HCT116 (cell line): ENCODE measurements at regions not wholly inside any gene's neighbourhood (a gene's known extent, or its start where the extent isn't known, plus 50 kb on each side); places are given as distances from the start of the nearest gene placed in this dataset.

Experiments used
- ATAC-seq: fragments of 200-7000 bp; cut with Tn5 transposase; 2 replicates; pipeline ENCODE4 v1.9.1; 2020; ENCODE audit warnings: mild to moderate bottlenecking, moderate library complexity
- BruUV-seq: library from RNA; stranded (reverse); fragments of 400-500 nt; replicated peaks from 2 replicates; lab custom pipeline; 2021; lab: Mats Ljungman, UMichigan
- CTCF ChIA-PET: fragments of 300-600 bp; sonication (Branson Sonifier 250); formaldehyde crosslinking; loops from one replicate; lab custom pipeline; 2021; ENCODE audit warnings: antibody characterized with exemption; lab: Charles Lee
- POLR2A ChIA-PET: fragments of 300-600, 350-600 bp; sonication (Branson Sonifier 250); formaldehyde crosslinking; loops from one replicate; lab custom pipeline; 2021; ENCODE audit warnings: antibody characterized with exemption; lab: Charles Lee
- RAD21 ChIA-PET, 2 experiments: fragments of 300-600 bp; sonication (Branson Sonifier 250); formaldehyde crosslinking; loops; one replicate each; lab custom pipeline; 2023; ENCODE audit warnings: low total read pairs in 2 of 2; ENCODE audit not compliant: uncharacterized antibody in 2 of 2, unreplicated experiment in 2 of 2, low non-redundant PET in 1 of 2; lab: Charles Lee
- DNase-seq: peaks from one replicate; pipeline ENCODE4 v3.0.0-alpha.2; 2010; ENCODE audit warnings: low read depth, low spot score
- H2AFZ ChIP-seq: fragments of 200-600 bp; shearing (Covaris generic), sonication (generic); 2 replicates; pipeline ENCODE4 v1.6.1; 2017; ENCODE audit warnings: low read depth, mixed run types, mixed read lengths, antibody characterized with exemption, low read length; ENCODE audit not compliant: poor library complexity, severe bottlenecking
- H3K27ac ChIP-seq: 2 replicates; pipeline ENCODE4 v1.5.1; 2012; ENCODE audit warnings: low read depth, low read length
- H3K27me3 ChIP-seq: fragments of 200-600 bp; sonication (generic); 2 replicates; pipeline ENCODE4 v1.6.1; 2016; ENCODE audit warnings: mixed run types, low read length, mixed read lengths; ENCODE audit not compliant: insufficient read depth
- H3K36me3 ChIP-seq, 2 experiments: fragments of 200-500 bp in 1 of 2; fragments of 200-600 bp in 1 of 2; sonication (Bioruptor generic) in 1 of 2; sonication (generic) in 1 of 2; 2 replicates each; pipeline versions ENCODE4 v1.5.1 to v1.6.1; 2014 to 2016; ENCODE audit warnings: low read length in 2 of 2, inconsistent platforms in 1 of 2, mixed read lengths in 1 of 2, mixed run types in 1 of 2; ENCODE audit not compliant: insufficient read depth in 2 of 2, control insufficient read depth in 1 of 2
- H3K4me1 ChIP-seq, 2 experiments: fragments of 200-600 bp in 1 of 2; sonication (generic) in 1 of 2; 2 replicates each; pipeline versions ENCODE4 v1.5.1 to v1.6.1; 2012 to 2017; ENCODE audit warnings: low read length in 2 of 2, inconsistent platforms in 1 of 2, mild to moderate bottlenecking in 1 of 2, mixed read lengths in 1 of 2, mixed run types in 1 of 2, moderate library complexity in 1 of 2; ENCODE audit not compliant: insufficient read depth in 2 of 2, control insufficient read depth in 1 of 2
- H3K4me2 ChIP-seq: fragments of 200-600 bp; sonication (generic); 2 replicates; pipeline ENCODE4 v1.6.1; 2017; ENCODE audit warnings: mixed run types, low read length, mixed read lengths
- H3K4me3 ChIP-seq, 2 experiments: fragments of 200-600 bp in 1 of 2; sonication (generic) in 1 of 2; replicated peaks in 1 of 2; 2 replicates each; pipeline ENCODE4 v1.5.1; 2011 to 2016; ENCODE audit warnings: low read length in 2 of 2, control low read depth in 1 of 2, low read depth in 1 of 2, mild to moderate bottlenecking in 1 of 2, mixed read lengths in 1 of 2, mixed run types in 1 of 2
- H3K79me2 ChIP-seq: fragments of 200-600 bp; sonication (generic); 2 replicates; pipeline ENCODE4 v1.6.1; 2017; ENCODE audit warnings: mild to moderate bottlenecking, mixed run types, low read length, moderate library complexity, mixed read lengths; ENCODE audit not compliant: insufficient read depth
- H3K9ac ChIP-seq: fragments of 200-600 bp; sonication (generic); 2 replicates; pipeline ENCODE4 v1.6.1; 2016; ENCODE audit warnings: low read length, mixed read lengths
- H3K9me2 ChIP-seq: fragments of 200-600 bp; sonication (generic), shearing (Covaris generic); 2 replicates; pipeline ENCODE4 v1.6.1; 2017; ENCODE audit warnings: mixed run types, mild to moderate bottlenecking, moderate library complexity; ENCODE audit not compliant: insufficient read depth
- H3K9me3 ChIP-seq, 2 experiments: fragments of 200-500 bp in 1 of 2; fragments of 200-600 bp in 1 of 2; sonication (Bioruptor generic) in 1 of 2; sonication (generic) in 1 of 2; 2 replicates each; pipeline ENCODE4 v1.6.1; 2014 to 2017; ENCODE audit warnings: low read length in 2 of 2, mixed read lengths in 2 of 2, inconsistent platforms in 1 of 2, low read depth in 1 of 2, mild to moderate bottlenecking in 1 of 2, mixed run types in 1 of 2, moderate library complexity in 1 of 2; ENCODE audit not compliant: control insufficient read depth in 1 of 2, insufficient read depth in 1 of 2
- H4K20me1 ChIP-seq: fragments of 200-600 bp; sonication (generic), shearing (Covaris generic); 2 replicates; pipeline ENCODE4 v1.6.1; 2017; ENCODE audit warnings: mixed run types, mild to moderate bottlenecking, moderate library complexity; ENCODE audit not compliant: insufficient read depth
- CEBPB ChIP-seq: IDR thresholded peaks from 2 replicates; pipeline ENCODE4 v1.6.1; 2012; ENCODE audit warnings: low read depth
- ELF1 ChIP-seq: IDR thresholded peaks from 2 replicates; pipeline ENCODE4 v1.6.1; 2012; ENCODE audit warnings: low read depth, borderline replicate concordance
- EZH2 ChIP-seq: fragments of 200-600 bp; sonication (generic); IDR thresholded peaks from 2 replicates; pipeline ENCODE4 v1.6.1; 2017; ENCODE audit warnings: antibody characterized with exemption, mixed run types
- FOSL1 ChIP-seq: IDR thresholded peaks from 2 replicates; pipeline ENCODE4 v1.6.1; 2012; ENCODE audit warnings: low read depth
- JUND ChIP-seq: IDR thresholded peaks from 2 replicates; pipeline ENCODE4 v1.6.1; 2012
- MAX ChIP-seq: IDR thresholded peaks from 2 replicates; pipeline ENCODE4 v1.6.1; 2012
- POLR2AphosphoS5 ChIP-seq: IDR thresholded peaks from 2 replicates; pipeline ENCODE4 v1.6.1; 2011; ENCODE audit warnings: mild to moderate bottlenecking, low read depth, low read length, moderate library complexity
- RAD21 ChIP-seq: IDR thresholded peaks from 2 replicates; pipeline ENCODE4 v1.6.1; 2012; ENCODE audit warnings: low read depth, mild to moderate bottlenecking
- REST ChIP-seq: IDR thresholded peaks from 2 replicates; pipeline ENCODE4 v1.6.1; 2012; ENCODE audit warnings: low read depth
- SRF ChIP-seq: IDR thresholded peaks from 2 replicates; pipeline ENCODE4 v1.6.1; 2012; ENCODE audit warnings: low read depth
- TCF7L2 ChIP-seq: IDR thresholded peaks from 2 replicates; pipeline ENCODE4 v1.7.0; 2011; ENCODE audit warnings: borderline replicate concordance, inconsistent platforms; ENCODE audit not compliant: insufficient read depth, insufficient read length; ENCODE audit errors: extremely low read depth
- intact Hi-C: fragments of 100-400 bp; cut with micrococcal nuclease; formaldehyde crosslinking; loops from 2 replicates; pipeline ENCODE4 v1.10.0; 2022
- TF ChIP-seq, protein P1 (sequence below), 3 experiments: fragments of 200-600 bp in 1 of 3; sonication (generic) in 1 of 3; IDR thresholded peaks in 2 of 3; conservative IDR thresholded peaks in 1 of 3; 2 replicates each; pipeline ENCODE4 v1.5.1; 2012 to 2017; ENCODE audit warnings: low read depth in 2 of 3, low read length in 2 of 3, antibody characterized with exemption in 1 of 3, borderline replicate concordance in 1 of 3, control low read depth in 1 of 3, mild to moderate bottlenecking in 1 of 3, mixed read lengths in 1 of 3, mixed run types in 1 of 3, moderate library complexity in 1 of 3; ENCODE audit not compliant: insufficient read depth in 1 of 3

- TF ChIP-seq REST (no peak), POLR2AphosphoS5 (no peak), RAD21 (peak; percentile 11; the same call in 1 of the 2 replicates)
- TF ChIP-seq, all 23 proteins: peak for 1
- ChIA-PET POLR2A (no interaction called here), CTCF (no interaction called here), RAD21 (no interaction called here)
- H4K20me1 ChIP-seq, result no peaks in the 10 kb centered on the region
- no peak for ATAC-seq
- H2AFZ ChIP-seq, result no peak overlapping the region
- no peaks in the 10 kb centered on the region for H3K9me3 ChIP-seq
- H3K9me2 ChIP-seq, result no peaks in the 10 kb centered on the region
- H3K4me3 ChIP-seq, result no peak overlapping the region
- DNase-seq, result no peak
- no peaks in the 10 kb centered on the region for H3K36me3 ChIP-seq
- no peak overlapping the region for H3K4me2 ChIP-seq
- 0 out of 2 replicates have a peak, but pooled peaks cover 5% of the 10 kb centered on the region for H3K27me3 ChIP-seq
- intact Hi-C loops, result no loop called here
- no peaks in the 10 kb centered on the region for H3K79me2 ChIP-seq
- no TSS peak for BruUV-seq
- H3K9ac ChIP-seq, result no peak overlapping the region
- H3K4me1 ChIP-seq, result no peaks in the 10 kb centered on the region
- H3K27ac ChIP-seq, result no peak overlapping the region
Measured at GRCh38 chr1:213858581-213858980, 129.2 kb upstream of the PROX1 start.

DNA sequence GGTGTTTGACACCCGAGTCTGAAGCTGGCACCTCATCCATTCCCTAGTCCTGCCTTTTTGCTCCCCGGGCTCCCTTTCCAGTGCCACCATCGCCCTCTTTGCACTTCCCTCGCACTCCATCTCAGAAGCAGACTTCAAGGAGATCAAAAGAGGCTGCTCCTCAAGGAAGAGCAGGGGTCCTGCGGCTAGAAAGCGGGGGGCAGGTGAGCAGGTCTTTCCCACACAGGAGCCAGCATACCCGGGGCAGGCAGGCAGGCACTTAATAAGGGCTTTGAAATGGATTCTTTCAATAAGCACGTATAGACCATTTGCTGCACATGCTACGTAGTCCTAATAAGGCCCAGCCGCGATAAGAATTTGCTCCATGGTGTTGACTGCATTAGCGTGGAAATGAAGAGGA is 125.9 kb upstream of the PROX1 start:
- no peaks in the 10 kb centered on the region for H3K27me3 ChIP-seq
- TF ChIP-seq ELF1, result no peak
- TF ChIP-seq FOSL1, result no peak
- no peak for TF ChIP-seq EZH2
- no peak for TF ChIP-seq JUND
- TF ChIP-seq RAD21, result no peak
- TF ChIP-seq, protein P1, sequence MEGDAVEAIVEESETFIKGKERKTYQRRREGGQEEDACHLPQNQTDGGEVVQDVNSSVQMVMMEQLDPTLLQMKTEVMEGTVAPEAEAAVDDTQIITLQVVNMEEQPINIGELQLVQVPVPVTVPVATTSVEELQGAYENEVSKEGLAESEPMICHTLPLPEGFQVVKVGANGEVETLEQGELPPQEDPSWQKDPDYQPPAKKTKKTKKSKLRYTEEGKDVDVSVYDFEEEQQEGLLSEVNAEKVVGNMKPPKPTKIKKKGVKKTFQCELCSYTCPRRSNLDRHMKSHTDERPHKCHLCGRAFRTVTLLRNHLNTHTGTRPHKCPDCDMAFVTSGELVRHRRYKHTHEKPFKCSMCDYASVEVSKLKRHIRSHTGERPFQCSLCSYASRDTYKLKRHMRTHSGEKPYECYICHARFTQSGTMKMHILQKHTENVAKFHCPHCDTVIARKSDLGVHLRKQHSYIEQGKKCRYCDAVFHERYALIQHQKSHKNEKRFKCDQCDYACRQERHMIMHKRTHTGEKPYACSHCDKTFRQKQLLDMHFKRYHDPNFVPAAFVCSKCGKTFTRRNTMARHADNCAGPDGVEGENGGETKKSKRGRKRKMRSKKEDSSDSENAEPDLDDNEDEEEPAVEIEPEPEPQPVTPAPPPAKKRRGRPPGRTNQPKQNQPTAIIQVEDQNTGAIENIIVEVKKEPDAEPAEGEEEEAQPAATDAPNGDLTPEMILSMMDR (IDR thresholded peaks at IDR 0.05 in 2 of 3, conservative IDR thresholded peaks at IDR 0.05 in 1 of 3; ENCODE audit: borderline replicate concordance in 1 of 3, insufficient read depth in 1 of 3, low read depth in 2 of 3, low read length in 2 of 3), result no peak
- TF ChIP-seq CEBPB, result no peak
- no peak for TF ChIP-seq TCF7L2
- TF ChIP-seq SRF, result no peak
- no peak for TF ChIP-seq MAX

More for the DNA sequence above, 125.9 kb upstream of the PROX1 start:
- no peaks in the 10 kb centered on the region for H4K20me1 ChIP-seq
- H3K27ac ChIP-seq, result no peak overlapping the region
- BruUV-seq, result no TSS peak
- H3K9me2 ChIP-seq, result no peaks in the 10 kb centered on the region
- no peak overlapping the region for H2AFZ ChIP-seq
- RAD21 ChIA-PET, result no interaction called here
- H3K36me3 ChIP-seq, result no peaks in the 10 kb centered on the region
- H3K4me3 ChIP-seq, result no peak overlapping the region
- no peaks in the 10 kb centered on the region for H3K9me3 ChIP-seq
- CTCF ChIA-PET, result no interaction called here
- H3K4me2 ChIP-seq, result no peak overlapping the region
- intact Hi-C loops, result no loop called here
- H3K79me2 ChIP-seq, result no peaks in the 10 kb centered on the region
- POLR2A ChIA-PET, result no interaction called here
- H3K4me1 ChIP-seq, result no peaks in the 10 kb centered on the region
- no peak overlapping the region for H3K9ac ChIP-seq
- DNase-seq (no peak), ATAC-seq (no peak)
